ENCODE measurements at regions not wholly inside any gene's neighbourhood (a gene's known extent, or its start where the extent isn't known, plus 50 kb on each side); places are given as distances from the start of the nearest gene placed in this dataset.

GRCh38 chr15:96042734-96043224 lies 287.7 kb upstream of the NR2F2 start:
- Histone ChIP-seq H3K9ac (ENCODE audit: insufficient read length, low read depth) (no peak overlapping the region), H3K27me3 (ENCODE audit: insufficient read depth, insufficient read length) (no peaks in the 10 kb centered on the region), H3K4me3 (ENCODE audit: insufficient read length, low read depth) (no peak overlapping the region), H3K9me3 (ENCODE audit: insufficient read depth, low read length) (no peaks in the 10 kb centered on the region), H3K36me3 (ENCODE audit: insufficient read depth, insufficient read length, low read length) (no peaks in the 10 kb centered on the region), H3K4me1 (ENCODE audit: insufficient read depth, insufficient read length) (no peaks in the 10 kb centered on the region)
- no peak for TF ChIP-seq YY1 (IDR thresholded peaks at IDR 0.05; ENCODE audit: insufficient read depth, insufficient read length)
- DNase-seq (ENCODE audit: low read depth, low spot score): no peak

- no peak for DNase-seq (ENCODE audit: low read depth, low spot score)
- Histone ChIP-seq H3K4me1 (ENCODE audit: insufficient read depth, insufficient read length) (no peaks in the 10 kb centered on the region), H3K4me3 (ENCODE audit: insufficient read length, low read depth) (no peak overlapping the region), H3K9me3 (ENCODE audit: insufficient read depth, low read length) (no peaks in the 10 kb centered on the region), H3K27me3 (ENCODE audit: insufficient read depth, insufficient read length) (no peaks in the 10 kb centered on the region), H3K9ac (ENCODE audit: insufficient read length, low read depth) (no peak overlapping the region), H3K36me3 (ENCODE audit: insufficient read depth, insufficient read length, low read length) (no peaks in the 10 kb centered on the region)
- TF ChIP-seq ZNF274 (IDR thresholded peaks at IDR 0.05; ENCODE audit: low read depth, low read length) (no peak), SUZ12 (IDR thresholded peaks at IDR 0.05; ENCODE audit: extremely low read depth, insufficient read depth, insufficient read length) (no peak), YY1 (IDR thresholded peaks at IDR 0.05; ENCODE audit: insufficient read depth, insufficient read length) (no peak)
Measured at GRCh38 chr15:96043591-96044171, 286.8 kb upstream of the NR2F2 start.

- no peak overlapping the region for H3K9ac ChIP-seq (ENCODE audit: insufficient read length, low read depth)
- no peak overlapping the region for H3K4me3 ChIP-seq (ENCODE audit: insufficient read length, low read depth)
- H3K36me3 ChIP-seq (ENCODE audit: insufficient read depth, insufficient read length, low read length): no peaks in the 10 kb centered on the region
- no peaks in the 10 kb centered on the region for H3K9me3 ChIP-seq (ENCODE audit: insufficient read depth, low read length)
- TF ChIP-seq SUZ12 (IDR thresholded peaks at IDR 0.05; ENCODE audit: extremely low read depth, insufficient read depth, insufficient read length): no peak
- no peak for TF ChIP-seq ZNF274 (IDR thresholded peaks at IDR 0.05; ENCODE audit: low read depth, low read length)
- no peak for TF ChIP-seq YY1 (IDR thresholded peaks at IDR 0.05; ENCODE audit: insufficient read depth, insufficient read length)
- H3K4me1 ChIP-seq (ENCODE audit: insufficient read depth, insufficient read length): no peaks in the 10 kb centered on the region
- H3K27me3 ChIP-seq (ENCODE audit: insufficient read depth, insufficient read length): peaks cover 13% of the 10 kb centered on the region
- no peak for DNase-seq (ENCODE audit: low read depth, low spot score)
Measured at GRCh38 chr15:96046620-96047240, 283.8 kb upstream of the NR2F2 start.

GRCh38 chr15:96047255-96047931 lies 283.1 kb upstream of the NR2F2 start:
- H3K4me1 ChIP-seq (ENCODE audit: insufficient read depth, insufficient read length): peaks cover 2% of the 10 kb centered on the region
- TF ChIP-seq ZNF274 (IDR thresholded peaks at IDR 0.05; ENCODE audit: low read depth, low read length): no peak
- no peak for TF ChIP-seq YY1 (IDR thresholded peaks at IDR 0.05; ENCODE audit: insufficient read depth, insufficient read length)
- TF ChIP-seq SUZ12 (IDR thresholded peaks at IDR 0.05; ENCODE audit: extremely low read depth, insufficient read depth, insufficient read length): no peak
- H3K36me3 ChIP-seq (ENCODE audit: insufficient read depth, insufficient read length, low read length): no peaks in the 10 kb centered on the region
- no peak for DNase-seq (ENCODE audit: low read depth, low spot score)
- no peak overlapping the region for H3K9ac ChIP-seq (ENCODE audit: insufficient read length, low read depth)
- H3K9me3 ChIP-seq (ENCODE audit: insufficient read depth, low read length): no peaks in the 10 kb centered on the region
- H3K4me3 ChIP-seq (ENCODE audit: insufficient read length, low read depth): no peak overlapping the region
- peaks cover 20% of the 10 kb centered on the region for H3K27me3 ChIP-seq (ENCODE audit: insufficient read depth, insufficient read length)

- peaks cover 20% of the 10 kb centered on the region for H3K27me3 ChIP-seq (ENCODE audit: insufficient read depth, insufficient read length)
- no peak for DNase-seq (ENCODE audit: low read depth, low spot score)
- no peaks in the 10 kb centered on the region for H3K9me3 ChIP-seq (ENCODE audit: insufficient read depth, low read length)
- TF ChIP-seq YY1 (IDR thresholded peaks at IDR 0.05; ENCODE audit: insufficient read depth, insufficient read length) (no peak), ZNF274 (IDR thresholded peaks at IDR 0.05; ENCODE audit: low read depth, low read length) (no peak), SUZ12 (IDR thresholded peaks at IDR 0.05; ENCODE audit: extremely low read depth, insufficient read depth, insufficient read length) (no peak)
- no peaks in the 10 kb centered on the region for H3K36me3 ChIP-seq (ENCODE audit: insufficient read depth, insufficient read length, low read length)
- H3K9ac ChIP-seq (ENCODE audit: insufficient read length, low read depth): no peak overlapping the region
- no peak overlapping the region for H3K4me3 ChIP-seq (ENCODE audit: insufficient read length, low read depth)
- H3K4me1 ChIP-seq (ENCODE audit: insufficient read depth, insufficient read length): peaks cover 2% of the 10 kb centered on the region
Measured at GRCh38 chr15:96049323-96049722, 281.2 kb upstream of the NR2F2 start.

- Histone ChIP-seq H3K27me3 (ENCODE audit: insufficient read depth, insufficient read length) (peaks cover 20% of the 10 kb centered on the region), H3K9me3 (ENCODE audit: insufficient read depth, low read length) (no peaks in the 10 kb centered on the region)
- no peak for DNase-seq (ENCODE audit: low read depth, low spot score)
Measured at GRCh38 chr15:96049766-96050165, 280.7 kb upstream of the NR2F2 start.

GRCh38 chr15:96051598-96051997 lies 278.9 kb upstream of the NR2F2 start:
- no peak for DNase-seq (ENCODE audit: low read depth, low spot score)
- H3K4me1 ChIP-seq (ENCODE audit: insufficient read depth, insufficient read length): peaks cover 2% of the 10 kb centered on the region
- no peak overlapping the region for H3K4me3 ChIP-seq (ENCODE audit: insufficient read length, low read depth)
- no peaks in the 10 kb centered on the region for H3K36me3 ChIP-seq (ENCODE audit: insufficient read depth, insufficient read length, low read length)
- no peak for TF ChIP-seq SUZ12 (IDR thresholded peaks at IDR 0.05; ENCODE audit: extremely low read depth, insufficient read depth, insufficient read length)
- H3K9ac ChIP-seq (ENCODE audit: insufficient read length, low read depth): no peak overlapping the region
- peaks cover 6% of the 10 kb centered on the region for H3K9me3 ChIP-seq (ENCODE audit: insufficient read depth, low read length)
- H3K27me3 ChIP-seq (ENCODE audit: insufficient read depth, insufficient read length): peaks cover 32% of the 10 kb centered on the region

More at GRCh38 chr15:96049766-96050165, 280.7 kb upstream of the NR2F2 start:
- Histone ChIP-seq H3K4me3 (ENCODE audit: insufficient read length, low read depth) (no peak overlapping the region), H3K36me3 (ENCODE audit: insufficient read depth, insufficient read length, low read length) (no peaks in the 10 kb centered on the region), H3K4me1 (ENCODE audit: insufficient read depth, insufficient read length) (peaks cover 2% of the 10 kb centered on the region), H3K9ac (ENCODE audit: insufficient read length, low read depth) (no peak overlapping the region)
- TF ChIP-seq ZNF274 (IDR thresholded peaks at IDR 0.05; ENCODE audit: low read depth, low read length) (no peak), YY1 (IDR thresholded peaks at IDR 0.05; ENCODE audit: insufficient read depth, insufficient read length) (no peak), SUZ12 (IDR thresholded peaks at IDR 0.05; ENCODE audit: extremely low read depth, insufficient read depth, insufficient read length) (no peak)
